Peyer's patch (tissue), 4 donors: ENCODE measurements at regions not wholly inside any gene's neighbourhood (a gene's known extent, or its start where the extent isn't known, plus 50 kb on each side); places are given as distances from the start of the nearest gene placed in this dataset.

Experiments
- DNase-seq, 3 donors: peaks; one replicate each; pipeline ENCODE4 v3.0.0-alpha.2; 2017 to 2019
- H3K27ac ChIP-seq, 4 donors: fragments of 200-600 bp; sonication (generic); one replicate each; pipeline ENCODE4 v1.5.1; 2016 to 2019
- H3K27me3 ChIP-seq, 2 donors: fragments of 200-600 bp; sonication (generic); one replicate each; pipeline ENCODE4 v1.5.1; 2019
- H3K36me3 ChIP-seq, 3 donors: fragments of 200-600 bp; sonication (generic); one replicate each; pipeline ENCODE4 v1.5.1; 2016 to 2019
- H3K4me1 ChIP-seq, 4 donors: fragments of 200-600 bp; sonication (generic); one replicate each; pipeline ENCODE4 v1.5.1; 2016 to 2019
- H3K4me3 ChIP-seq, 4 donors: fragments of 200-600 bp; sonication (generic); 1 replicate in 3 of 4; 2 replicates in 1 of 4; pipeline ENCODE4 v1.5.1; 2016 to 2019; ENCODE audit warnings: mild to moderate bottlenecking in 1 of 4
- H3K9me3 ChIP-seq, 4 donors: fragments of 200-600 bp; sonication (generic); one replicate each; pipeline ENCODE4 v1.5.1; 2016 to 2019; ENCODE audit warnings: mild to moderate bottlenecking in 1 of 4
- CTCF ChIP-seq, 6 experiments: fragments of 450-650 bp in 4 of 6; fragments of 200-600 bp in 2 of 6; sonication (generic) in 1 of 6; IDR thresholded peaks; one replicate each; pipeline ENCODE4 v1.5.1; 2017 to 2019; ENCODE audit warnings: antibody characterized with exemption in 6 of 6, mild to moderate bottlenecking in 3 of 6, moderate library complexity in 1 of 6
- POLR2A ChIP-seq, 2 donors: fragments of 450-650 bp; IDR thresholded peaks; one replicate each; pipeline ENCODE4 v1.5.1; 2017; ENCODE audit warnings: antibody characterized with exemption in 2 of 2, mild to moderate bottlenecking in 2 of 2, moderate library complexity in 2 of 2

DNA sequence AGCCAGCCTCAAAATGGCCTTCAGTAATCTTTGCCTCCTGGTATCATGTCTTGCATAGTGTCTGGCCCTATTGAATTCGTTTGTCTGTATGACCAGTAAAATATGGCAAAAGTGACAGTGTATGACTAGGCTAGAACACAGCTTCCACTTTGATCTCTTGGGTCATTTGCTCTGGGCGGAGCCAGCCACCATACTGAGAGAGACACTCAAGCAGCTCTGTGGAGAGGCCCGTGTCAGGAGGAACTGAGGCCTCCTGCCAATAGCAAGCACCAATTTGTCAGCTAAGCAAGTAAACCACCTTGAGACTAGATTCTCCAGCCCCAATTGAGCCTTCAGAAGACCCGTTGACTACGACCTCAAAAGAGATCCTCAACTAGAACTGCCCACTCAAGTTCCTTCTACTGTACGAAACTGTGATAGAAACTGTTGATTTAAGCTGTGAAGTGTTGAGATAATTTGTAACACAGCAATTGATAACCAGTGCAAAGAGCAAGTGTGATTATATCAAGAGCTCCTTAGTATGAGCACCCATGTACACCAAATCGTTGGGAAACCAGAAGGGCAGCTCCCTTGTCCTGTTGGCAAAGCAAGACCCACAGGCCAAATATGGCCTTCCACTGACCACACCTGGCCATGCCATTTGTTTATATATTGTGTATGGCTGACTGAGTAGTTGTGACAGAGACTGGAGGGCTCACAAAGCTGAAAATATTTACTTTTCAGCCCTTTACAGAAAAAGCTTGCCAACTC lies 52.7 kb upstream of the SERBP1 start:
- TF ChIP-seq POLR2A (IDR thresholded peaks at IDR 0.05) (no peak), CTCF (IDR thresholded peaks at IDR 0.05) (no peak)
- DNase-seq: no peak
- Histone ChIP-seq H3K36me3 (no peaks in the 10 kb centered on the region), H3K9me3 (no peaks in the 10 kb centered on the region), H3K27ac (no peak overlapping the region), H3K4me1 (no peaks in the 10 kb centered on the region), H3K27me3 (no peaks in the 10 kb centered on the region), H3K4me3 (no peak overlapping the region)

- no peaks in the 10 kb centered on the region for H3K36me3 ChIP-seq
- no peak for TF ChIP-seq CTCF (IDR thresholded peaks at IDR 0.05)
- no peak for TF ChIP-seq POLR2A (IDR thresholded peaks at IDR 0.05)
- no peaks in the 10 kb centered on the region for H3K4me1 ChIP-seq
- H3K4me3 ChIP-seq: no peak overlapping the region
- H3K27ac ChIP-seq: no peak overlapping the region
- H3K9me3 ChIP-seq: no peaks in the 10 kb centered on the region
- no peaks in the 10 kb centered on the region for H3K27me3 ChIP-seq
- no peak for DNase-seq
These were observed 54.3 kb upstream of the SERBP1 start for GRCh38 chr1:67484492-67484891.

- no peak overlapping the region for H3K27ac ChIP-seq
- no peak for DNase-seq
- no peaks in the 10 kb centered on the region for H3K36me3 ChIP-seq
- H3K4me1 ChIP-seq: no peaks in the 10 kb centered on the region
- H3K4me3 ChIP-seq: no peak overlapping the region
- no peaks in the 10 kb centered on the region for H3K9me3 ChIP-seq
- TF ChIP-seq CTCF (IDR thresholded peaks at IDR 0.05) (no peak), POLR2A (IDR thresholded peaks at IDR 0.05) (no peak)
- no peaks in the 10 kb centered on the region for H3K27me3 ChIP-seq
These were observed 55.0 kb upstream of the SERBP1 start for GRCh38 chr1:67485046-67485811.

DNA sequence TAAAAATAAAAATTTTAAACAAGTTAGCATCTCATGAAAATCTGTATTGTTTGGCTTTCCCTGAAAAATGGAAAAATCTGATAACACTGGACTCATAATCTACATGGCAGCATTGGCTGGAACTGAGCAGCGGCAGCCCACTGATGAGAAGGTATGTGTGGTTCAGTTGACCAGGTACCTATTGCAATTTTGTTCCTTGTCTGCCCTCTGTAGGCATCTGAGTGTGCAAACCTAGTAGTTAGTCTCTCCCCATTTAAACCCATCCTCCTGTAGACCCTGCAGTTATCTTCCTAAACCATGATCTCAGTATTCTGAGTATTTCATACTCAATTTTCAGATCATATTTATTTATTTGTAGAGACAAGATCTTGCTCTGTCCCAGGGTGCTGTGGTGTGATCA lies 59.4 kb upstream of the SERBP1 start:
- no peak overlapping the region for H3K4me3 ChIP-seq
- H3K27ac ChIP-seq: no peak overlapping the region
- H3K4me1 ChIP-seq: no peaks in the 10 kb centered on the region
- TF ChIP-seq POLR2A (IDR thresholded peaks at IDR 0.05) (no peak), CTCF (IDR thresholded peaks at IDR 0.05) (peak in 1 of 6 experiments; percentile 10)
- no peaks in the 10 kb centered on the region for H3K9me3 ChIP-seq
- H3K36me3 ChIP-seq: no peaks in the 10 kb centered on the region
- no peaks in the 10 kb centered on the region for H3K27me3 ChIP-seq
- DNase-seq: no peak

GRCh38 chr1:67491280-67491679 lies 61.1 kb upstream of the SERBP1 start:
- H3K9me3 ChIP-seq: no peaks in the 10 kb centered on the region
- TF ChIP-seq POLR2A (IDR thresholded peaks at IDR 0.05) (no peak), CTCF (IDR thresholded peaks at IDR 0.05) (no peak)
- no peak overlapping the region for H3K4me3 ChIP-seq
- no peaks in the 10 kb centered on the region for H3K4me1 ChIP-seq
- no peaks in the 10 kb centered on the region for H3K27me3 ChIP-seq
- no peak for DNase-seq
- H3K27ac ChIP-seq: no peak overlapping the region
- no peaks in the 10 kb centered on the region for H3K36me3 ChIP-seq
